ENCODE measurements at regions not wholly inside any gene's neighbourhood (a gene's known extent, or its start where the extent isn't known, plus 50 kb on each side); places are given as distances from the start of the nearest gene placed in this dataset.
"Not testable (repeated sequence)": the region's sequence is repeated elsewhere in the genome, so short reads cannot be mapped to it uniquely, and the experiment has no call there.

GRCh38 chr7:122248472-122248871, 56.1 kb downstream of the FEZF1 start:
- FAIRE-seq: no peak
- DNase-seq (ENCODE audit: low spot score in 2 of 2): no peak

GRCh38 chr7:122238729-122239128, 65.8 kb downstream of the FEZF1 start:
- not testable (repeated sequence) for FAIRE-seq; DNase-seq (ENCODE audit: low spot score in 2 of 2)

DNA sequence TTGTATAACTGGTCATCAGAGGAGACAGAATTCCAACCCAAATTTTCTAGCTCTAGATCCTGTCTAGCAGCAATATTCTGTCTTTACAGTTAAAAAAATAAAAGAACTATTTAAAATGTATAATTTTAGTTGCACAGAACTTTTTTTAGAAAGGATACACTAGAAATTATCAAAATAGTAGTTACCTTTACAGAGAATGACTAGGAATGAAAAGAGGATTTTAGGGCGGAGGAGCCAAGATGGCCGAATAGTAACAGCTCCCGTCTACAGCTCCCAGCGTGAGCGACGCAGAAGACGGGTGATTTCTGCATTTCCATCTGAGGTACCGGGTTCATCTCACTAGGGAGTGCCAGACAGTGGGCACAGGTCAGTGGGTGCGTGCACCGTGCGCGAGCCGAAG, 66.3 kb downstream of the FEZF1 start:
- not testable (repeated sequence) for FAIRE-seq; DNase-seq (ENCODE audit: low spot score in 2 of 2)

GRCh38 chr7:122225874-122226273, 78.7 kb downstream of the FEZF1 start:
- FAIRE-seq: no peak
- DNase-seq (ENCODE audit: low spot score in 2 of 2): no peak

DNA sequence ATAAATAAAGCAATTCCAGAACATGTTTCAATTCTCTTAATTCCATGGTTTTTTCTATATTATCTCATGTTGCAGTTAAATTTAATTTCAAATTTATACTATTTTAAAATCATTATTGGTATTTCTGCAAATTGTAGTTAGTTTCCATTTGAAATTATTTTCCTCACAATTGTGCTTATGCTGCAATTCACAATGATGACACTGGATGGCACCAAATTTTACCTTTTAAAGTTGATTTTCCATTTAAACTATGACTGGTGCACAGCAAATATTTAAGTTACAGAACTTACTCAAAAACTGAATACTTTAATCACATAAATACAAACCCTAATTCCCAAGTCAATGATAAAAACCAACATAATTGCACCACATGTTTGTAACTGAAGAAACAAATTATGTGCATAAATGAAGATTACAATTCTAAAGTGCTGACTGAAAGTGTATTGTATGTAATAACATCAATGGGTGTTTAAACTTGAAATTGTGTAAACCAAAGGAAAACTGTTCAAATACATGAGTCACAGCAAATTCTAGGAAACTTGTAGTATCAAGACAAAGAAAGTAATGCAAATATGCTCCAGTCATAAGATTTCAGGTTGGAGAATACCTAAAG, 75.3 kb upstream of the AASS start:
- FAIRE-seq (peak; percentile 98), DNase-seq (ENCODE audit: low spot score in 2 of 2) (peak in 1 of 2 donors; percentile 4)

DNA sequence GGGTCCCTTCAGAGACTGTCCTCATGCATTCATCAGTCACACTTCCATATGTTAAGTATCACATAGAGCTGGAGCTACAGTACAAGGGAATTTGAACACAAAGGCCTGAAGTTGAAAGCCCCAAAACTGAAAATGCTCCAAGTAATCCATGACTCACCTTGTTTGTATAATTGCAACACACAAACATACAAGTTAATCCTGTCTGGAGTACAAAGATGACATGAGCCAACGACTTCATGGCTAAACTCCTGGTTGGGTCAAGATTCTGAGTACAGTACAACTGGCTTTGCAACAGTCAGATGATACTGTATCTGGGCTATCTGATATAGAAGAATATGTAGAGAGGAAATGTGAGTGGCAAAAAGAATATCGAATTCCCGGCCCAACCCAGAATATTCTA, 73.1 kb upstream of the AASS start:
- FAIRE-seq (no peak), DNase-seq (ENCODE audit: low spot score in 2 of 2) (no peak)

GRCh38 chr7:122212754-122213153, 68.7 kb upstream of the AASS start:
- FAIRE-seq (no peak), DNase-seq (ENCODE audit: low spot score in 2 of 2) (no peak)

DNA sequence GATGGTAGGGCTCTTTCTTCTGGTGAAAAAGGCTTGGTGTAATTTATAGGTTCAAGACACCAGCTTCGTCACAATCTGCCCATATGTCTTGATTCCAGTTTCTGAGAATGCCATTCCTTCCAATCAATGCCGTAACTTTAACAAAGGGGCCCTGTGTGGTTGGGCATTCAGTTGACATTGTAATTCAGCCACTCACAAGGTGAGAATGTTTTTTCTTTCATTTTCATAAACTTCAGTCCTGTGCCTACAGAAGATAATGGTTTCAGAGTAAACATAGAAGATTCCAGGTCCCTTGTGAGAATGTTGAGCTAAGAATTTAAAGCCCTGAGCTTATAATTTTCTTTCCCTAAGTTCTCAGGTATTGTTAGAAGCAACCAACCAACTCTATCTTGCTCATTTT, 67.3 kb upstream of the AASS start:
- no peak for DNase-seq (ENCODE audit: low spot score in 2 of 2)
- no peak for FAIRE-seq

GRCh38 chr7:122206985-122207384, 62.9 kb upstream of the AASS start:
- FAIRE-seq: no peak
- DNase-seq (ENCODE audit: low spot score in 2 of 2): no peak

DNA sequence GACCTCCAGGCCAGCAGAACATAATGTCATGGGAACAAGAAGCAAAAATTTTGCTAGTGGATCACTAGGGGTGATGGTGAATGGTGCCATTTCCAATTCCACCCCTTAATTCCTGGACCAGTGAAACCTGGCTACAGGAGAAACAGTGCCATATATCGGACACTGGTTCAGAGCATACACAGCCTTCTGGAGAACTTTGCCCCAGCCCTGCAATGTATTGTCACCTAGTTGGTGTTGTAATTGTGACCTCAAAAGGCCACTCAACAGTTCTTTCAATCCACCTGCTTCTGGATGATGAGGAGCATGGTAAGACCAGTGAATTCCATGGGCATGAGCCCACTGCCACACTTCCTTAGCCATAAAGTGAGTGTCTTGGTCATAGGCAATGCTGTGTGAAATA, 59.8 kb upstream of the AASS start:
- DNase-seq (ENCODE audit: low spot score in 2 of 2) (no peak), FAIRE-seq (no peak)

DNA sequence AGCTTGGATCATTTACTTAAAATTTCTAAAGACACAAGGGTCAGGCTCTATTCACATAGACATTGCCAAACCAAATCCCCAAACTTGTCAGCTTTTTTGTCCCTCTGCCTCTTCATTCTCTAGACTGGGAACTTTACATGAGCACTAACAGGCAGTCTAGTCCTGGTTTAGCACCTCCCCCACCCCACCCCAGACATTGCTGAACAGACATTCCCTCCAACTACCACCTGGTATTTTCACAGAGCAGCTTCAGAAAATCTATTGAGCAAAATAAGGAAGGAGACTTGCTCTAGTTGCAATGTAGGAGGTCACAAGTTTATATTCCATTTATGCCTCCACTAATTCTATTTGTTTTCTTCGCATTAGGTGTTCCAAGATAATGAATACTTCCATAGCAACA, 56.8 kb upstream of the AASS start:
- FAIRE-seq (no peak), DNase-seq (ENCODE audit: low spot score in 2 of 2) (no peak)

- DNase-seq (ENCODE audit: low spot score in 2 of 2) (no peak), FAIRE-seq (no peak)
Observed at GRCh38 chr7:122199171-122199570, 55.1 kb upstream of the AASS start.

DNA sequence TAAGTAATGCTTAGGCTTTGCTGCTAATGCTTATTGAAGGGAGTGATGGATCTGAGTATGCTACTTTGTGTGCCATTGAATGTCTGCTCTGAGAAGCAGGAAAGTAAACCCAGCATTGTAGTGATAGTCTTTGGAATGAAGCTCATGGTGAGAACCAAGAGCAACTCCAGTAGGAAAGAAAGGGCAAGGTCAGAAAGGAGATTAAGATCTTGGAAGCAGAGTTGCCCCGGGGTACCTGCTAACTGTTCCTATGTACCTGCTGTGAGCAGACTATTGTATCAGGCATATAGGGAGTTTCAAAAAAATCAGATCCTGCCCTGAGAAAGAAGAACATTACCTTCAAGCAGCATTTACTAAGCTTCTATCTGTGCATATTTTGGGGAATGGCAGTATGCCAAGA, 54.5 kb upstream of the AASS start:
- FAIRE-seq: no peak

More for the DNA sequence above, 54.5 kb upstream of the AASS start:
- DNase-seq (ENCODE audit: low spot score in 2 of 2): no peak

Measured in frontal cortex (tissue), 3 donors.